OCI-LY1 (cell line): ENCODE measurements at regions not wholly inside any gene's neighbourhood (a gene's known extent, or its start where the extent isn't known, plus 50 kb on each side); places are given as distances from the start of the nearest gene placed in this dataset.
A peak's percentile ranks its signal among the peaks of the same experiment; 100 is the strongest.
"Not testable (repeated sequence)": the region's sequence is repeated elsewhere in the genome, so short reads cannot be mapped to it uniquely, and the experiment has no call there.

Experiments used
- H2AFZ ChIP-seq: fragments of 200-600 bp; sonication (generic), shearing (Covaris generic); 2 replicates; pipeline ENCODE4 v1.6.0; 2014; ENCODE audit warnings: antibody characterized with exemption, mild to moderate bottlenecking, low read length
- H3F3A ChIP-seq: fragments of 200-600 bp; sonication (generic), shearing (Covaris generic); 2 replicates; pipeline ENCODE4 v1.6.0; 2014; ENCODE audit warnings: mild to moderate bottlenecking, antibody characterized with exemption, low read length, moderate library complexity; ENCODE audit not compliant: insufficient read depth
- H3K27ac ChIP-seq: fragments of 200-600 bp; sonication (generic); 2 replicates; pipeline ENCODE4 v1.5.1; 2014; ENCODE audit warnings: low read length, mixed run types, mild to moderate bottlenecking, low read depth; ENCODE audit not compliant: poor library complexity, severe bottlenecking
- H3K27me3 ChIP-seq: fragments of 200-600 bp; sonication (generic); 2 replicates; pipeline ENCODE4 v1.6.0; 2014; ENCODE audit warnings: antibody characterized with exemption, mild to moderate bottlenecking, low read length, moderate library complexity; ENCODE audit not compliant: insufficient read depth
- H3K36me3 ChIP-seq: fragments of 200-600 bp; sonication (generic); 2 replicates; pipeline ENCODE4 v1.6.1; 2014; ENCODE audit warnings: mild to moderate bottlenecking, antibody characterized with exemption, low read length, moderate library complexity, mixed read lengths; ENCODE audit not compliant: insufficient read depth
- H3K4me1 ChIP-seq: fragments of 200-600 bp; sonication (generic); 2 replicates; pipeline ENCODE4 v1.5.1; 2014; ENCODE audit warnings: mild to moderate bottlenecking, low read length, moderate library complexity; ENCODE audit not compliant: insufficient read depth, severe bottlenecking
- H3K4me2 ChIP-seq: fragments of 200-600 bp; sonication (generic), shearing (Covaris generic); 2 replicates; pipeline ENCODE4 v1.6.1; 2014; ENCODE audit warnings: low read length
- H3K4me3 ChIP-seq: fragments of 200-600 bp; sonication (generic); 2 replicates; pipeline ENCODE4 v1.5.1; 2014; ENCODE audit warnings: low read length, low read depth, mild to moderate bottlenecking, mixed read lengths; ENCODE audit not compliant: poor library complexity, severe bottlenecking
- H3K79me2 ChIP-seq: fragments of 200-600 bp; shearing (Covaris generic); 2 replicates; pipeline ENCODE4 v1.6.1; 2016; ENCODE audit warnings: mixed run types, low read length, mixed read lengths; ENCODE audit not compliant: insufficient read depth
- H3K9ac ChIP-seq: fragments of 200-600 bp; sonication (generic), shearing (Covaris generic); 2 replicates; pipeline ENCODE4 v1.6.1; 2014; ENCODE audit warnings: mild to moderate bottlenecking, low read length, mixed read lengths
- H3K9me2 ChIP-seq: fragments of 200-600 bp; sonication (generic), shearing (Covaris generic); 2 replicates; pipeline ENCODE4 v1.6.1; 2014; ENCODE audit warnings: low read depth, mild to moderate bottlenecking, low read length, mixed read lengths
- H3K9me3 ChIP-seq: fragments of 200-600 bp; shearing (Covaris generic); 2 replicates; pipeline ENCODE4 v1.6.1; 2014; ENCODE audit warnings: low read length, mixed read lengths
- H4K20me1 ChIP-seq: fragments of 200-600 bp; sonication (generic), shearing (Covaris generic); 2 replicates; pipeline ENCODE4 v1.6.0; 2016; ENCODE audit warnings: mild to moderate bottlenecking, low read length; ENCODE audit not compliant: insufficient read depth
- TF ChIP-seq, protein P1 (sequence below): fragments of 200-600 bp; sonication (generic), shearing (Covaris generic); IDR thresholded peaks from 2 replicates; pipeline ENCODE4 v1.5.1; 2017; ENCODE audit warnings: mild to moderate bottlenecking, antibody characterized with exemption, low read length, moderate library complexity, mixed read lengths

DNA sequence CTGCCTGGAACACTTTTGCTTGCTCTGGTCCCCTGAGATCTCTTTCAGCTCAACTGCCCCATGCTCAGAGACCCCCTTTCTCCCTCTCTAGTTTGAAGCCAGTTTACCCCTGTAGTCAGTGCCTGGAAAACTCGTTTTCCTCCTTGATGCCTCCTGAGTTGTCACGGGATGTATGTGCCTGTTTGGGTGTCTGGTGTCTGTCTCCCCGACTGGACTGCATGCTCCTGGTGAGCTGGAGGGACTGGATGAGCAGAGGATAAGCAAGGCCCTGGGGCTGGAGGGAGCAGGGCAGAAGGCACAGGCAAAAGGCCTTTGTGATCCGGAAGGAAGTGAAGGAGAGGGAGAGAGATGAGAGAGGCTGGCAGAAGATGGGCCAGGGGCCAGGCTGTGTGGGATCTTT lies 120.3 kb upstream of the ZNF195 start:
- H3K9ac ChIP-seq, H3K4me3 ChIP-seq, H4K20me1 ChIP-seq, H3K4me1 ChIP-seq, H3K9me2 ChIP-seq, H3K4me2 ChIP-seq, H3K36me3 ChIP-seq, H3K79me2 ChIP-seq, H3K27me3 ChIP-seq, H3F3A ChIP-seq, H3K27ac ChIP-seq, H3K9me3 ChIP-seq, H2AFZ ChIP-seq: not testable (repeated sequence)

DNA sequence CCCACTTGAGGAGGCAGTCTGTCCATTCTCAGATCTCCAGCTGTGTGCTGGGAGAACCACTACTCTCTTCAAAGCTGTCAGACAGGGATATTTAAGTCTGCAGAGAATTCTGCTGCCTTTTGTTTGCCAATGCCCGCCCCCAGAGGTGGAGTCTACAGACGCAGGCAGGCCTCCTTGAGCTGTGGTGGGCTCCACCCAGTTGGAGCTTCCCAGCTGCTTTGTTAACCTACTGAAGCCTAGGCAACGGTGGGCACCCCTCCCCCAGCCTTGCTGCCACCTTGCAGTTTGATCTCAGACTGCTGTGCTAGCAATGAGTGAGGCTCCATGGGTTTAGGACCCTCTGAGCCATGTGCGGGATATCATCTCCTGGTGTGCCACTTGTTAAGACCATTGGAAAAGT lies 119.4 kb upstream of the ZNF195 start:
- not testable (repeated sequence) for H3K27me3 ChIP-seq, H3K79me2 ChIP-seq, H3K4me2 ChIP-seq, H3K9me2 ChIP-seq, H3K4me1 ChIP-seq, H3K9ac ChIP-seq, H2AFZ ChIP-seq, H3K4me3 ChIP-seq, H3F3A ChIP-seq, H3K27ac ChIP-seq, H3K9me3 ChIP-seq, H4K20me1 ChIP-seq, H3K36me3 ChIP-seq

DNA sequence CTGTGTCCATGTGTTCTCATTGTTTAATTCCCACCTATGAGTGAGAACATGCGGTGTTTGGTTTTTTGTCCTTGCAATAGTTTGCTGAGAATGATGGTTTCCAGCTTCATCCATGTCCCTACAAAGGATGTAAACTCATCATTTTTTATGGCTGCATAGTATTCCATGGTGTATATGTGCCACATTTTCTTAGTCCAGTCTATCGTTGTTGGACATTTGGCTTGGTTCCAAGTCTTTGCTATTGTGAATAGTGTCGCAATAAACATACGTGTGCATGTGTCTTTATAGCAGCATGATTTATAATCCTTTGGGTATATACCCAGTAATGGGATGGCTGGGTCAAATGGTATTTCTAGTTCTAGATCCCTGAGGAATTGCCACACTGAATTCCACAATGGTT lies 114.2 kb upstream of the ZNF195 start:
- H4K20me1 ChIP-seq, H3K4me3 ChIP-seq, H3K4me2 ChIP-seq, H3F3A ChIP-seq, H2AFZ ChIP-seq, H3K9ac ChIP-seq, H3K27me3 ChIP-seq, H3K4me1 ChIP-seq, H3K9me3 ChIP-seq, H3K79me2 ChIP-seq, H3K9me2 ChIP-seq, H3K27ac ChIP-seq, H3K36me3 ChIP-seq: not testable (repeated sequence)

DNA sequence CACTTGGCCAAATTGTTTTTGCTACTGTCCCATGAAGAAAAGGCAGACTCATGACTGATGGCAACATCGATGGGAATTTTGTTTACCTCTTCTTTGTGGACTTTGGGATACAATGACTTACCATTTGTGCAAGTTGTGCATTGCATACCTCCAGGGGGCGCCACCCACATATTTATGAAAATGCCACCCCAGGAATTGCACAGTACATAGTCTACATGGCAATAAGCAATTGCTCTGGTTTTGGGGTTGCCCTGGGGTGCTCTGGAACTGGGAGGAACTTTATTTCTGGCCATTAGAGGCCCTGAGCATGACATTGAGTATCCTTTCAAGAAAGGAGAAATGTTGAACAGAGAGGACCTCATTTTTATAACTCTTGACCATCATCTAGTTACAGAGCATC lies 109.1 kb upstream of the ZNF195 start:
- not testable (repeated sequence) for H3K9ac ChIP-seq, H3K4me3 ChIP-seq, H3K4me2 ChIP-seq, H3K27ac ChIP-seq, H4K20me1 ChIP-seq, H3K36me3 ChIP-seq, H3K79me2 ChIP-seq, H3F3A ChIP-seq, H3K9me2 ChIP-seq, H3K9me3 ChIP-seq, H2AFZ ChIP-seq, H3K27me3 ChIP-seq, H3K4me1 ChIP-seq
- TF ChIP-seq, protein P1, sequence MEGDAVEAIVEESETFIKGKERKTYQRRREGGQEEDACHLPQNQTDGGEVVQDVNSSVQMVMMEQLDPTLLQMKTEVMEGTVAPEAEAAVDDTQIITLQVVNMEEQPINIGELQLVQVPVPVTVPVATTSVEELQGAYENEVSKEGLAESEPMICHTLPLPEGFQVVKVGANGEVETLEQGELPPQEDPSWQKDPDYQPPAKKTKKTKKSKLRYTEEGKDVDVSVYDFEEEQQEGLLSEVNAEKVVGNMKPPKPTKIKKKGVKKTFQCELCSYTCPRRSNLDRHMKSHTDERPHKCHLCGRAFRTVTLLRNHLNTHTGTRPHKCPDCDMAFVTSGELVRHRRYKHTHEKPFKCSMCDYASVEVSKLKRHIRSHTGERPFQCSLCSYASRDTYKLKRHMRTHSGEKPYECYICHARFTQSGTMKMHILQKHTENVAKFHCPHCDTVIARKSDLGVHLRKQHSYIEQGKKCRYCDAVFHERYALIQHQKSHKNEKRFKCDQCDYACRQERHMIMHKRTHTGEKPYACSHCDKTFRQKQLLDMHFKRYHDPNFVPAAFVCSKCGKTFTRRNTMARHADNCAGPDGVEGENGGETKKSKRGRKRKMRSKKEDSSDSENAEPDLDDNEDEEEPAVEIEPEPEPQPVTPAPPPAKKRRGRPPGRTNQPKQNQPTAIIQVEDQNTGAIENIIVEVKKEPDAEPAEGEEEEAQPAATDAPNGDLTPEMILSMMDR: peak; percentile 14; the same call in 1 of the 2 replicates

DNA sequence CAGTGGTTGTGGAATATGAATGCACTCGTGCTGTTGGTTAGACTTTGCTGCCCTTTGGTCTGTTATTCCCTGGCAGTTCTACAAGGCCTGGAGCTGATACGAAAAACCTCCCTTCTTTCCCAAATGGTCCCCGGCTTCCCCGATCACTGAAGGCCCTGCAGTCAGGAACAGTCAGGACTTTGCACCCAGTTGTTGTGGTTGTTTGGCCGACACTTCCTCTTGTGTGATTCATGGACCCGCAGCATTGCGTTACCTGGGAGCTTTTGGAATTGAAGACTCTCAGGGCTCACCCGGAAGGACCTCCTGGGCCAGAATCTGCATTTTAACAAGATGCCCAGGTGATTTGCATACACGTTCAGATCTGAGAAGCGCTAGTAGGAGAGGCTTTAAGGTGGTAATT lies 106.8 kb upstream of the ZNF195 start:
- not testable (repeated sequence) for H3K27me3 ChIP-seq, H3K4me2 ChIP-seq, H3K9me3 ChIP-seq, H3K9ac ChIP-seq, H2AFZ ChIP-seq, H3K4me3 ChIP-seq, H3K79me2 ChIP-seq, H3K9me2 ChIP-seq, H3K4me1 ChIP-seq, H4K20me1 ChIP-seq, H3K27ac ChIP-seq, H3F3A ChIP-seq, H3K36me3 ChIP-seq
